Adrenal gland (tissue), 9 donors: ENCODE measurements at regions not wholly inside any gene's neighbourhood (a gene's known extent, or its start where the extent isn't known, plus 50 kb on each side); places are given as distances from the start of the nearest gene placed in this dataset.

ENCODE experiments used
- DNase-seq, 7 donors: peaks; one replicate each; pipeline ENCODE4 v3.0.0-alpha.2; 2019 to 2020
- H3K27ac ChIP-seq, 5 donors: fragments of 200-600 bp; sonication (generic) in 4 of 5; 1 replicate in 3 of 5; 2 replicates in 2 of 5; pipeline versions ENCODE4 v1.5.1 to v1.8.0; 2016 to 2020; ENCODE audit warnings: mild to moderate bottlenecking in 1 of 5
- H3K27me3 ChIP-seq: fragments of 200-600 bp; 2 replicates; pipeline ENCODE4 v1.8.0; 2021
- H3K36me3 ChIP-seq, 2 donors: fragments of 200-600 bp; replicated peaks in 1 of 2; 1 replicate in 1 of 2; 2 replicates in 1 of 2; pipeline versions ENCODE4 v1.5.1 to v1.8.0; 2018 to 2022
- H3K4me1 ChIP-seq, 2 donors: fragments of 200-600 bp; replicated peaks in 1 of 2; 1 replicate in 1 of 2; 2 replicates in 1 of 2; pipeline versions ENCODE4 v1.5.1 to v1.8.0; 2018 to 2021
- H3K4me3 ChIP-seq, 4 donors: fragments of 200-600 bp; sonication (generic) in 3 of 4; one replicate each; pipeline ENCODE4 v1.5.1; 2016 to 2018
- H3K9me3 ChIP-seq, 3 donors: fragments of 200-600 bp; sonication (generic) in 1 of 3; replicated peaks in 1 of 3; 1 replicate in 2 of 3; 2 replicates in 1 of 3; pipeline versions ENCODE4 v1.5.1 to v1.8.0; 2016 to 2021
- CTCF ChIP-seq, 6 experiments: fragments of 450-650 bp in 4 of 6; fragments of 200-600 bp in 2 of 6; sonication (generic) in 1 of 6; IDR thresholded peaks; 1 replicate in 5 of 6; 2 replicates in 1 of 6; pipeline versions ENCODE4 v1.5.1 to v1.8.0; 2016 to 2021; ENCODE audit warnings: antibody characterized with exemption in 6 of 6, mild to moderate bottlenecking in 2 of 6, moderate library complexity in 1 of 6
- POLR2A ChIP-seq, 2 donors: fragments of 450-650 bp; IDR thresholded peaks; one replicate each; pipeline ENCODE4 v1.6.1; 2017; ENCODE audit warnings: antibody characterized with exemption in 2 of 2, mild to moderate bottlenecking in 2 of 2, moderate library complexity in 1 of 2
- WGBS, 4 donors: extraction: QIAGEN DNeasy Blood & Tissue Kit in 2 of 4; methylation state at CpG; one replicate each; pipeline versions ENCODE4 v1.1.5 to v1.1.7; 2013 to 2017; 5-methylcytosine and 5-hydroxymethylcytosine counted together
- intact Hi-C, 2 donors: fragments of 100-400 bp; cut with DNase I; formaldehyde crosslinking; loops; one replicate each; pipeline versions ENCODE4 v1.14.1 to v1.15.0; 2022 to 2023
- donor health status: healthy with polysubstance abuse.
- donor health status: Bipolar disorder and iron deficiency.
- donor health status: DM: yes; HTN: yes; CAD: no.
- donor health status: DM: no; HTN: no; CAD: no.
- donor health status: DM: no; HTN: no; CAD: no.

GRCh38 chr4:57363346-57363745, 253.2 kb upstream of the IGFBP7 start:
- intact Hi-C loops, result no loop called here
- H3K9me3 ChIP-seq, result no peaks in the 10 kb centered on the region
- no peaks in the 10 kb centered on the region for H3K36me3 ChIP-seq
- DNase-seq, result no peak
- no peak overlapping the region for H3K4me3 ChIP-seq
- no peak overlapping the region for H3K27ac ChIP-seq
- 45 to 63% (median 56%) methylated on average over 1 of the region's 1 CpG for WGBS, 4 donors
- no peaks in the 10 kb centered on the region for H3K4me1 ChIP-seq
- TF ChIP-seq POLR2A (IDR thresholded peaks at IDR 0.05) (no peak), CTCF (IDR thresholded peaks at IDR 0.05) (no peak)
- H3K27me3 ChIP-seq, result peaks cover 3% of the 10 kb centered on the region

GRCh38 chr4:57360681-57361080, 250.5 kb upstream of the IGFBP7 start:
- no peaks in the 10 kb centered on the region for H3K9me3 ChIP-seq
- H3K27me3 ChIP-seq, result peaks cover 3% of the 10 kb centered on the region
- H3K36me3 ChIP-seq, result no peaks in the 10 kb centered on the region
- intact Hi-C loops, result no loop called here
- H3K4me1 ChIP-seq, result no peaks in the 10 kb centered on the region
- WGBS, 4 donors, result 64 to 68% (median 67%) methylated on average over 2 of the region's 2 CpGs
- TF ChIP-seq CTCF (IDR thresholded peaks at IDR 0.05) (no peak), POLR2A (IDR thresholded peaks at IDR 0.05) (no peak)
- H3K27ac ChIP-seq, result no peak overlapping the region
- H3K4me3 ChIP-seq, result no peak overlapping the region
- DNase-seq, result no peak

- no peak for TF ChIP-seq CTCF (IDR thresholded peaks at IDR 0.05)
- no peak for TF ChIP-seq POLR2A (IDR thresholded peaks at IDR 0.05)
- Histone ChIP-seq H3K4me1 (no peaks in the 10 kb centered on the region), H3K27ac (no peak overlapping the region), H3K4me3 (no peak overlapping the region), H3K27me3 (peaks cover 3% of the 10 kb centered on the region), H3K9me3 (no peaks in the 10 kb centered on the region), H3K36me3 (no peaks in the 10 kb centered on the region)
- DNase-seq, result no peak
- intact Hi-C loops, result no loop called here
- WGBS, 4 donors, result 68 to 74% (median 72%) methylated on average over 4 of the region's 4 CpGs
Observed at GRCh38 chr4:57355101-57355665, 245.0 kb upstream of the IGFBP7 start.

- DNase-seq, result no peak
- Histone ChIP-seq H3K4me3 (no peak overlapping the region), H3K9me3 (no peaks in the 10 kb centered on the region), H3K36me3 (no peaks in the 10 kb centered on the region), H3K27me3 (no peaks in the 10 kb centered on the region), H3K27ac (no peak overlapping the region), H3K4me1 (no peaks in the 10 kb centered on the region)
- intact Hi-C loops, result no loop called here
- WGBS, 4 donors, result 73 to 87% (median 84%) methylated on average over 1 of the region's 1 CpG
- TF ChIP-seq CTCF (IDR thresholded peaks at IDR 0.05) (no peak), POLR2A (IDR thresholded peaks at IDR 0.05) (no peak)
Observed at GRCh38 chr4:57351731-57352130, 241.5 kb upstream of the IGFBP7 start.
